IMR-90 (cell line): ENCODE measurements at regions not wholly inside any gene's neighbourhood (a gene's known extent, or its start where the extent isn't known, plus 50 kb on each side); places are given as distances from the start of the nearest gene placed in this dataset.

ENCODE experiments used
- ATAC-seq: fragments of 200-7000 bp; cut with Tn5 transposase; 2 replicates; pipeline ENCODE4 v1.9.1; 2020; ENCODE audit warnings: low read depth, mild to moderate bottlenecking, moderate library complexity
- BruUV-seq: library from RNA; stranded (reverse); fragments of 400-500 nt; replicated peaks from 2 replicates; lab custom pipeline; 2021; lab: Mats Ljungman, UMichigan
- CTCF ChIA-PET: fragments of 300-600 bp; formaldehyde crosslinking; extraction: SDS; loops from one replicate; lab custom pipeline; 2021; ENCODE audit warnings: antibody characterized with exemption; lab: Yijun Ruan, JAX
- POLR2A ChIA-PET: fragments of 300-600 bp; sonication (Branson Sonifier 250); formaldehyde crosslinking; loops from one replicate; lab custom pipeline; 2022; ENCODE audit warnings: antibody characterized with exemption; ENCODE audit not compliant: unreplicated experiment; lab: Charles Lee
- DNase-seq: peaks from one replicate; pipeline ENCODE4 v3.0.0; 2013
- H2AFZ ChIP-seq: replicated peaks from 2 replicates; pipeline ENCODE3; 2013; ENCODE audit warnings: low read length, mild to moderate bottlenecking; ENCODE audit not compliant: poor library complexity
- H2AK5ac ChIP-seq: 2 replicates; pipeline ENCODE4 v1.6.1; 2013; ENCODE audit warnings: low read depth, low read length, inconsistent platforms
- H2AK9ac ChIP-seq: replicated peaks from 2 replicates; pipeline ENCODE3; 2013; ENCODE audit warnings: mild to moderate bottlenecking, low read depth, low read length, moderate library complexity; ENCODE audit not compliant: poor library complexity
- H2BK120ac ChIP-seq: 2 replicates; pipeline ENCODE4 v1.6.1; 2013; ENCODE audit warnings: low read depth, low read length, inconsistent platforms
- H2BK15ac ChIP-seq: 3 replicates; pipeline ENCODE4 v1.6.1; 2013; ENCODE audit warnings: low read depth, low read length, inconsistent platforms
- H2BK20ac ChIP-seq: 2 replicates; pipeline ENCODE4 v1.6.1; 2013; ENCODE audit warnings: low read depth, mild to moderate bottlenecking, inconsistent platforms, low read length, moderate library complexity
- H2BK5ac ChIP-seq: 2 replicates; pipeline ENCODE4 v1.6.1; 2013; ENCODE audit warnings: mild to moderate bottlenecking, low read depth, low read length, inconsistent platforms; ENCODE audit not compliant: poor library complexity, severe bottlenecking
- H3K14ac ChIP-seq: replicated peaks from 2 replicates; pipeline ENCODE4 v1.6.1; 2013; ENCODE audit warnings: low read depth, low read length, inconsistent platforms
- H3K18ac ChIP-seq: 2 replicates; pipeline ENCODE4 v1.6.1; 2013; ENCODE audit warnings: low read depth, low read length, control low read depth
- H3K23ac ChIP-seq: 2 replicates; pipeline ENCODE4 v1.6.1; 2013; ENCODE audit warnings: low read depth, low read length, inconsistent platforms
- H3K27ac ChIP-seq: 2 replicates; pipeline ENCODE4 v1.5.1; 2013; ENCODE audit warnings: mild to moderate bottlenecking, control low read depth, low read length; ENCODE audit not compliant: insufficient read depth
- H3K27me3 ChIP-seq: 2 replicates; pipeline ENCODE4 v1.6.1; 2013; ENCODE audit warnings: low read length; ENCODE audit not compliant: control insufficient read depth, insufficient read depth
- H3K36me3 ChIP-seq: 2 replicates; pipeline ENCODE4 v1.6.1; 2013; ENCODE audit warnings: low read length, mixed read lengths; ENCODE audit not compliant: control insufficient read depth, insufficient read depth
- H3K4ac ChIP-seq: 2 replicates; pipeline ENCODE4 v1.6.1; 2013; ENCODE audit warnings: low read depth, low read length, inconsistent platforms
- H3K4me1 ChIP-seq: 2 replicates; pipeline ENCODE4 v1.6.1; 2013; ENCODE audit warnings: low read length, mixed read lengths; ENCODE audit not compliant: control insufficient read depth, insufficient read depth
- H3K4me2 ChIP-seq: 2 replicates; pipeline ENCODE4 v1.6.1; 2013; ENCODE audit warnings: low read depth, mild to moderate bottlenecking, control low read depth, low read length, moderate library complexity
- H3K4me3 ChIP-seq: 2 replicates; pipeline ENCODE4 v1.5.1; 2013; ENCODE audit warnings: low read depth, mild to moderate bottlenecking, control low read depth, low read length, moderate library complexity; ENCODE audit not compliant: insufficient read depth
- H3K56ac ChIP-seq: 2 replicates; pipeline ENCODE4 v1.6.1; 2013; ENCODE audit warnings: low read length, inconsistent platforms; ENCODE audit not compliant: insufficient read depth; ENCODE audit errors: extremely low read depth
- H3K79me1 ChIP-seq, 2 experiments: 2 replicates each; pipeline ENCODE4 v1.6.1; 2013; ENCODE audit warnings: low read length in 2 of 2, inconsistent platforms in 1 of 2, low read depth in 1 of 2
- H3K9ac ChIP-seq: 2 replicates; pipeline ENCODE4 v1.6.1; 2013; ENCODE audit warnings: low read depth, low read length, control low read depth
- H3K9me1 ChIP-seq: 2 replicates; pipeline ENCODE4 v1.6.1; 2013; ENCODE audit warnings: low read length, inconsistent platforms; ENCODE audit not compliant: insufficient read depth
- H3K9me3 ChIP-seq: 2 replicates; pipeline ENCODE4 v1.6.1; 2013; ENCODE audit warnings: low read length; ENCODE audit not compliant: control insufficient read depth, insufficient read depth
- H4K20me1 ChIP-seq: 2 replicates; pipeline ENCODE4 v1.6.1; 2013; ENCODE audit warnings: low read length, inconsistent platforms; ENCODE audit not compliant: insufficient read depth
- H4K5ac ChIP-seq: 2 replicates; pipeline ENCODE4 v1.6.1; 2013; ENCODE audit warnings: mild to moderate bottlenecking, low read depth, low read length, control low read depth
- H4K8ac ChIP-seq, 2 experiments: 2 replicates each; pipeline ENCODE4 v1.6.1; 2013; ENCODE audit warnings: low read depth in 2 of 2, low read length in 2 of 2, control low read depth in 1 of 2, inconsistent platforms in 1 of 2
- H4K91ac ChIP-seq: 2 replicates; pipeline ENCODE4 v1.6.1; 2013; ENCODE audit warnings: low read depth, low read length, inconsistent platforms; ENCODE audit not compliant: insufficient read depth
- CEBPB ChIP-seq: IDR thresholded peaks from 2 replicates; pipeline ENCODE4 v1.6.1; 2012; ENCODE audit warnings: low read depth, low read length, improper control_type of control experiment
- CHD1 ChIP-seq: IDR thresholded peaks from 2 replicates; pipeline ENCODE4 v1.6.1; 2012; ENCODE audit warnings: low read depth, low read length, improper control_type of control experiment
- FOS ChIP-seq: fragments of 150-350 bp; IDR thresholded peaks from 2 replicates; pipeline ENCODE4 v1.6.1; 2016; ENCODE audit warnings: low read depth, low read length
- MAFK ChIP-seq: IDR thresholded peaks from 2 replicates; pipeline ENCODE4 v1.6.1; 2012; ENCODE audit warnings: low read depth, low read length, improper control_type of control experiment
- MXI1 ChIP-seq: IDR thresholded peaks from 2 replicates; pipeline ENCODE4 v1.6.1; 2012; ENCODE audit warnings: low read depth, mild to moderate bottlenecking, low read length, moderate library complexity, borderline replicate concordance
- NFE2L2 ChIP-seq: fragments of 150-350 bp; IDR thresholded peaks from 2 replicates; pipeline ENCODE4 v1.6.1; 2016; ENCODE audit warnings: low read depth, mild to moderate bottlenecking, low read length
- RAD21 ChIP-seq: IDR thresholded peaks from 2 replicates; pipeline ENCODE4 v1.6.1; 2012; ENCODE audit warnings: low read length, improper control_type of control experiment
- RCOR1 ChIP-seq: IDR thresholded peaks from 2 replicates; pipeline ENCODE4 v1.6.1; 2012; ENCODE audit warnings: mild to moderate bottlenecking, low read length, improper control_type of control experiment; ENCODE audit not compliant: insufficient replicate concordance
- RFX5 ChIP-seq: IDR thresholded peaks from 2 replicates; pipeline ENCODE4 v1.8.0; 2012; ENCODE audit warnings: low read depth, mild to moderate bottlenecking, low read length, moderate library complexity
- SMC3 ChIP-seq: fragments of 150-350 bp; IDR thresholded peaks from 2 replicates; pipeline ENCODE4 v1.6.1; 2016; ENCODE audit warnings: low read depth, mild to moderate bottlenecking, antibody characterized with exemption, low read length, moderate library complexity
- WGBS, 2 experiments: methylation state at CpG; one replicate each; pipeline versions ENCODE4 v1.1.5 to v1.1.7; 2013; ENCODE audit warnings: missing lambda C conversion rate in 2 of 2; ENCODE audit not compliant: insufficient read length in 1 of 2; ENCODE audit errors: extremely low coverage in 2 of 2; 5-methylcytosine and 5-hydroxymethylcytosine counted together
- dilution Hi-C: fragments of 300-500 bp; cut with HindIII; formaldehyde crosslinking; loops from one replicate; pipeline ENCODE4 v1.14.3; 2018; ENCODE audit warnings: low sequenced_read_pairs; ENCODE audit not compliant: unreplicated experiment
- in situ Hi-C: fragments of 300-500 bp; cut with MboI; formaldehyde crosslinking; loops from 3 replicates; pipeline ENCODE4 v1.14.3; 2019; ENCODE audit warnings: low sequenced_read_pairs, inconsistent platforms, mixed read lengths
- intact Hi-C: fragments of 100-400 bp; cut with micrococcal nuclease; formaldehyde crosslinking; loops from 2 replicates; pipeline ENCODE4 v1.10.0; 2022
- TF ChIP-seq, protein P1 (sequence below): fragments of 150-350 bp; IDR thresholded peaks from 2 replicates; pipeline ENCODE4 v1.6.1; 2016; ENCODE audit warnings: low read depth, mild to moderate bottlenecking, low read length, moderate library complexity, borderline replicate concordance
- TF ChIP-seq, protein P2 (sequence below): conservative IDR thresholded peaks from 2 replicates; pipeline ENCODE4 v1.5.1; 2012; ENCODE audit warnings: mild to moderate bottlenecking, low read depth, low read length, improper control_type of control experiment
- TF ChIP-seq, protein P3 (sequence below): fragments of 150-350 bp; IDR thresholded peaks from 2 replicates; pipeline ENCODE4 v1.6.1; 2017; ENCODE audit warnings: mild to moderate bottlenecking, antibody characterized with exemption, low read length, low read depth

DNA sequence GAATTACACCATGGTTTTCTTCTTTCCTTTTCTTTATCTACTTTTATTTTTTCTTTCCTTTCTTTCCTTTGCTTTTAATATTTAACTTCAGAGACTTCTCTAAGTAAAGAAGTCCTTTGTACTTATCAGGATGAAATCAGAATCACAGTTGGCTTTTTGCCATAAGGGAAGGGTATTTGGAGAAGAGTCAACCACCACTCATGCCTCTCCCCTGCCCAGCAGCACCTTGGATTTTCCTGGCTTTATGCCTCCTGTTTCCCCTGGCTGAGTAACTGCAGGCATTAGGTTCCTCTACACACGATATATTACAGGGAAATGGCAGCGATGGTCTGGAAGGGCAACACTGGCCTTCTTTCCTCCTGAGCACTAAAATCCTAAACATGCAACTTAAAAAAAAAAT, 266.4 kb upstream of the CAND1 start:
- Histone ChIP-seq H3K9me1 (no peaks in the 10 kb centered on the region), H3K4me2 (no peak overlapping the region), H2AK5ac (no peak overlapping the region), H3K18ac (no peak overlapping the region), H2BK15ac (no peak overlapping the region), H3K4ac (no peak overlapping the region), H3K9ac (no peak overlapping the region), H3K56ac (no peak overlapping the region), H2AK9ac (no peak overlapping the region), H3K14ac (no peak overlapping the region), H3K27ac (no peak overlapping the region), H4K91ac (no peak overlapping the region), H3K4me1 (no peaks in the 10 kb centered on the region), H2BK120ac (no peak overlapping the region), H2BK5ac (no peak overlapping the region), H3K36me3 (no peaks in the 10 kb centered on the region), H2AFZ (no peak overlapping the region), H3K4me3 (no peak overlapping the region), H3K23ac (no peak overlapping the region), H4K5ac (no peak overlapping the region), H2BK20ac (no peak overlapping the region), H3K79me1 (no peaks in the 10 kb centered on the region), H4K20me1 (no peaks in the 10 kb centered on the region), H3K27me3 (no peaks in the 10 kb centered on the region), H3K9me3 (no peaks in the 10 kb centered on the region), H4K8ac (no peak overlapping the region)
- no CpG with 5 or more reads among the region's 2 CpGs for WGBS, 2 experiments
- intact Hi-C loops = no loop called here
- TF ChIP-seq FOS (no peak), RCOR1 (no peak), CHD1 (no peak), CEBPB (no peak), SMC3 (no peak), RFX5 (no peak), NFE2L2 (no peak), MAFK (no peak), MXI1 (no peak), RAD21 (no peak)
- TF ChIP-seq, protein P1, sequence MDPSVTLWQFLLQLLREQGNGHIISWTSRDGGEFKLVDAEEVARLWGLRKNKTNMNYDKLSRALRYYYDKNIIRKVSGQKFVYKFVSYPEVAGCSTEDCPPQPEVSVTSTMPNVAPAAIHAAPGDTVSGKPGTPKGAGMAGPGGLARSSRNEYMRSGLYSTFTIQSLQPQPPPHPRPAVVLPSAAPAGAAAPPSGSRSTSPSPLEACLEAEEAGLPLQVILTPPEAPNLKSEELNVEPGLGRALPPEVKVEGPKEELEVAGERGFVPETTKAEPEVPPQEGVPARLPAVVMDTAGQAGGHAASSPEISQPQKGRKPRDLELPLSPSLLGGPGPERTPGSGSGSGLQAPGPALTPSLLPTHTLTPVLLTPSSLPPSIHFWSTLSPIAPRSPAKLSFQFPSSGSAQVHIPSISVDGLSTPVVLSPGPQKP = no peak
- TF ChIP-seq, protein P2, sequence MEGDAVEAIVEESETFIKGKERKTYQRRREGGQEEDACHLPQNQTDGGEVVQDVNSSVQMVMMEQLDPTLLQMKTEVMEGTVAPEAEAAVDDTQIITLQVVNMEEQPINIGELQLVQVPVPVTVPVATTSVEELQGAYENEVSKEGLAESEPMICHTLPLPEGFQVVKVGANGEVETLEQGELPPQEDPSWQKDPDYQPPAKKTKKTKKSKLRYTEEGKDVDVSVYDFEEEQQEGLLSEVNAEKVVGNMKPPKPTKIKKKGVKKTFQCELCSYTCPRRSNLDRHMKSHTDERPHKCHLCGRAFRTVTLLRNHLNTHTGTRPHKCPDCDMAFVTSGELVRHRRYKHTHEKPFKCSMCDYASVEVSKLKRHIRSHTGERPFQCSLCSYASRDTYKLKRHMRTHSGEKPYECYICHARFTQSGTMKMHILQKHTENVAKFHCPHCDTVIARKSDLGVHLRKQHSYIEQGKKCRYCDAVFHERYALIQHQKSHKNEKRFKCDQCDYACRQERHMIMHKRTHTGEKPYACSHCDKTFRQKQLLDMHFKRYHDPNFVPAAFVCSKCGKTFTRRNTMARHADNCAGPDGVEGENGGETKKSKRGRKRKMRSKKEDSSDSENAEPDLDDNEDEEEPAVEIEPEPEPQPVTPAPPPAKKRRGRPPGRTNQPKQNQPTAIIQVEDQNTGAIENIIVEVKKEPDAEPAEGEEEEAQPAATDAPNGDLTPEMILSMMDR = no peak
- TF ChIP-seq, protein P3, sequence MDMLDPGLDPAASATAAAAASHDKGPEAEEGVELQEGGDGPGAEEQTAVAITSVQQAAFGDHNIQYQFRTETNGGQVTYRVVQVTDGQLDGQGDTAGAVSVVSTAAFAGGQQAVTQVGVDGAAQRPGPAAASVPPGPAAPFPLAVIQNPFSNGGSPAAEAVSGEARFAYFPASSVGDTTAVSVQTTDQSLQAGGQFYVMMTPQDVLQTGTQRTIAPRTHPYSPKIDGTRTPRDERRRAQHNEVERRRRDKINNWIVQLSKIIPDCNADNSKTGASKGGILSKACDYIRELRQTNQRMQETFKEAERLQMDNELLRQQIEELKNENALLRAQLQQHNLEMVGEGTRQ = no peak
- dilution Hi-C loops = no loop called here
- DNase-seq (no peak), ATAC-seq (no peak)
- in situ Hi-C loops = no loop called here
- BruUV-seq = no TSS peak
- CTCF ChIA-PET = no interaction called here
- POLR2A ChIA-PET = no interaction called here
